Lung (tissue), 12 donors: ENCODE measurements at regions not wholly inside any gene's neighbourhood (a gene's known extent, or its start where the extent isn't known, plus 50 kb on each side); places are given as distances from the start of the nearest gene placed in this dataset. TPM values are rescaled to one million over a fixed set of nuclear protein-coding genes. Genes with fewer than 3 reads are reported as not detected.

ENCODE experiments used
- ATAC-seq: fragments of 200-7000 bp; cut with Tn5 transposase; one replicate; pipeline ENCODE4 v1.9.1; 2020; ENCODE audit warnings: moderate number of reproducible peaks; ENCODE audit not compliant: insufficient read depth, low FRiP score
- DNase-seq, 3 donors: peaks; one replicate each; pipeline ENCODE4 v3.0.0-alpha.2; 2013 to 2017
- H3K27ac ChIP-seq, 2 donors: one replicate each; pipeline ENCODE4 v1.5.1; 2013; ENCODE audit warnings: mild to moderate bottlenecking in 2 of 2, moderate library complexity in 2 of 2, control low read depth in 1 of 2, inconsistent platforms in 1 of 2, low read depth in 1 of 2, low read length in 1 of 2
- H3K27me3 ChIP-seq, 3 donors: one replicate each; pipeline ENCODE4 v1.5.1; 2013; ENCODE audit warnings: low read length in 2 of 3; ENCODE audit not compliant: control insufficient read depth in 3 of 3, insufficient read depth in 3 of 3
- H3K36me3 ChIP-seq, 4 donors: one replicate each; pipeline ENCODE4 v1.5.1; 2013; ENCODE audit warnings: low read length in 4 of 4, mild to moderate bottlenecking in 1 of 4, moderate library complexity in 1 of 4; ENCODE audit not compliant: control insufficient read depth in 4 of 4, insufficient read depth in 4 of 4
- H3K4me1 ChIP-seq, 5 donors: one replicate each; pipeline ENCODE4 v1.5.1; 2013; ENCODE audit warnings: low read length in 5 of 5, mild to moderate bottlenecking in 2 of 5, moderate library complexity in 1 of 5; ENCODE audit not compliant: control insufficient read depth in 5 of 5, insufficient read depth in 5 of 5
- H3K4me3 ChIP-seq: one replicate; pipeline ENCODE4 v1.5.1; 2013; ENCODE audit warnings: mild to moderate bottlenecking, control low read depth, moderate library complexity
- H3K9ac ChIP-seq, 2 donors: one replicate each; pipeline ENCODE4 v1.5.1; 2013; ENCODE audit warnings: low read length in 2 of 2, control low read depth in 1 of 2; ENCODE audit not compliant: insufficient read depth in 1 of 2
- H3K9me3 ChIP-seq, 4 donors: one replicate each; pipeline ENCODE4 v1.5.1; 2013; ENCODE audit warnings: low read length in 3 of 4, mild to moderate bottlenecking in 1 of 4, moderate library complexity in 1 of 4; ENCODE audit not compliant: control insufficient read depth in 4 of 4, insufficient read depth in 3 of 4
- CTCF ChIP-seq: IDR thresholded peaks from 2 replicates; pipeline ENCODE4 v1.5.1; 2012; ENCODE audit warnings: mild to moderate bottlenecking; ENCODE audit errors: control extremely low read depth, extremely low read depth
- WGBS, 2 donors: extraction: QIAGEN DNeasy Blood & Tissue Kit; methylation state at CpG; one replicate each; pipeline ENCODE4 v1.1.7; 2013; 5-methylcytosine and 5-hydroxymethylcytosine counted together
- small RNA-seq: library from RNA; depleted of rRNA; stranded (forward); fragments of <200 nt; gene quantifications from one replicate; pipeline ENCODE3, GENCODE V24; 2014; ENCODE audit warnings: low replicate concordance
- donor health status: control.
- donor health status: control.
- donor health status: Bipolar disorder and iron deficiency.
- donor health status: healthy.
- donor health status: DM: yes; HTN: yes; CAD: no.

- Histone ChIP-seq H3K36me3 (no peaks in the 10 kb centered on the region), H3K27me3 (no peaks in the 10 kb centered on the region), H3K9me3 (no peaks in the 10 kb centered on the region), H3K9ac (no peak overlapping the region), H3K4me3 (no peak overlapping the region), H3K27ac (no peak overlapping the region), H3K4me1 (no peaks in the 10 kb centered on the region)
- ATAC-seq (no peak), DNase-seq (no peak)
- TF ChIP-seq CTCF: no peak
- WGBS, 2 donors: 56 to 58% methylated on average over 3 of the region's 3 CpGs
Measured at GRCh38 chr5:52204310-52204709, 583.4 kb upstream of the ITGA1 start.

Small RNAs in the stretch of these regions (small RNA-seq; reads per million reads assigned to genes)
- gene RNA5SP182: not detected
